Peyer's patch (tissue), 4 donors: ENCODE measurements at regions not wholly inside any gene's neighbourhood (a gene's known extent, or its start where the extent isn't known, plus 50 kb on each side); places are given as distances from the start of the nearest gene placed in this dataset.

Experiments
- POLR2A ChIP-seq, 2 donors: fragments of 450-650 bp; IDR thresholded peaks; one replicate each; pipeline ENCODE4 v1.5.1; 2017; ENCODE audit warnings: antibody characterized with exemption in 2 of 2, mild to moderate bottlenecking in 2 of 2, moderate library complexity in 2 of 2
- TF ChIP-seq, protein P1 (sequence below), 6 experiments: fragments of 450-650 bp in 4 of 6; fragments of 200-600 bp in 2 of 6; sonication (generic) in 1 of 6; IDR thresholded peaks; one replicate each; pipeline ENCODE4 v1.5.1; 2017 to 2019; ENCODE audit warnings: antibody characterized with exemption in 6 of 6, mild to moderate bottlenecking in 3 of 6, moderate library complexity in 1 of 6

DNA sequence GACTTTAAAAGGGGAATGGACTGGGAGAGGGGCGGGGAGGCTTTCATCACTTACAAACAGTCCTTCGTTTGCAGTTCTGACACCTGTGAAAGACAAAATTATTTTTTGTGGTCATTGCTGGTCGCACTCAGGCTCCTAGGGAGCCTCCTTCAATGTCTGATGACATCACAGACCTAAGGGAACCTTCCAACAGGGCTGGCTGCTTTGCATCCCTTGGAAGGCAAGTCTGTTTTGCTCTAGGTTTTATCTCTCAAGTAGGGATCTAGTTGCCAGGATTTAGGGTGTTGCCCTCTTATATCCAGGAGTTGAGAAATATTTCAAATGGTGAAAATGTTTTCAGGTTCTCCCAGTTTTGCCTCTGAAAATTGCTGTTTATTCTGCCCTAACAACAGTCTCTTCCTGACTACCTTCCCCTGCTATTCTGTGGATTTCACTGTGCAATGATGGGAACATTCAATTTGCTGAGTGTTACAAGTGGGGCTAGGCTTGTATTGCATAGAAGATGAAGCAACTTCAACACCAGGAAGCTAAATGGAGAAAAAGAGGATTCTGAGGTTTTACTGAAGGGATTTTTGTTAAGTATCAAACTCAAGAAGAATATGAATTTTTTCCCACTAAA is 75.9 kb upstream of the ARRDC4 start:
- TF ChIP-seq POLR2A (IDR thresholded peaks at IDR 0.05): no peak
- TF ChIP-seq, protein P1, sequence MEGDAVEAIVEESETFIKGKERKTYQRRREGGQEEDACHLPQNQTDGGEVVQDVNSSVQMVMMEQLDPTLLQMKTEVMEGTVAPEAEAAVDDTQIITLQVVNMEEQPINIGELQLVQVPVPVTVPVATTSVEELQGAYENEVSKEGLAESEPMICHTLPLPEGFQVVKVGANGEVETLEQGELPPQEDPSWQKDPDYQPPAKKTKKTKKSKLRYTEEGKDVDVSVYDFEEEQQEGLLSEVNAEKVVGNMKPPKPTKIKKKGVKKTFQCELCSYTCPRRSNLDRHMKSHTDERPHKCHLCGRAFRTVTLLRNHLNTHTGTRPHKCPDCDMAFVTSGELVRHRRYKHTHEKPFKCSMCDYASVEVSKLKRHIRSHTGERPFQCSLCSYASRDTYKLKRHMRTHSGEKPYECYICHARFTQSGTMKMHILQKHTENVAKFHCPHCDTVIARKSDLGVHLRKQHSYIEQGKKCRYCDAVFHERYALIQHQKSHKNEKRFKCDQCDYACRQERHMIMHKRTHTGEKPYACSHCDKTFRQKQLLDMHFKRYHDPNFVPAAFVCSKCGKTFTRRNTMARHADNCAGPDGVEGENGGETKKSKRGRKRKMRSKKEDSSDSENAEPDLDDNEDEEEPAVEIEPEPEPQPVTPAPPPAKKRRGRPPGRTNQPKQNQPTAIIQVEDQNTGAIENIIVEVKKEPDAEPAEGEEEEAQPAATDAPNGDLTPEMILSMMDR (IDR thresholded peaks at IDR 0.05): no peak
